NCI-H345 treated with DMSO at 0.1 percent for 48 hours (cell line): ENCODE measurements at regions not wholly inside any gene's neighbourhood (a gene's known extent, or its start where the extent isn't known, plus 50 kb on each side); places are given as distances from the start of the nearest gene placed in this dataset.
"Not testable (repeated sequence)": the region's sequence is repeated elsewhere in the genome, so short reads cannot be mapped to it uniquely, and the experiment has no call there.

Experiments
- DNase-seq: peaks from one replicate; lab custom pipeline; 2025; ENCODE audit not compliant: unreplicated experiment; lab: John Stamatoyannopoulos, UW

DNA sequence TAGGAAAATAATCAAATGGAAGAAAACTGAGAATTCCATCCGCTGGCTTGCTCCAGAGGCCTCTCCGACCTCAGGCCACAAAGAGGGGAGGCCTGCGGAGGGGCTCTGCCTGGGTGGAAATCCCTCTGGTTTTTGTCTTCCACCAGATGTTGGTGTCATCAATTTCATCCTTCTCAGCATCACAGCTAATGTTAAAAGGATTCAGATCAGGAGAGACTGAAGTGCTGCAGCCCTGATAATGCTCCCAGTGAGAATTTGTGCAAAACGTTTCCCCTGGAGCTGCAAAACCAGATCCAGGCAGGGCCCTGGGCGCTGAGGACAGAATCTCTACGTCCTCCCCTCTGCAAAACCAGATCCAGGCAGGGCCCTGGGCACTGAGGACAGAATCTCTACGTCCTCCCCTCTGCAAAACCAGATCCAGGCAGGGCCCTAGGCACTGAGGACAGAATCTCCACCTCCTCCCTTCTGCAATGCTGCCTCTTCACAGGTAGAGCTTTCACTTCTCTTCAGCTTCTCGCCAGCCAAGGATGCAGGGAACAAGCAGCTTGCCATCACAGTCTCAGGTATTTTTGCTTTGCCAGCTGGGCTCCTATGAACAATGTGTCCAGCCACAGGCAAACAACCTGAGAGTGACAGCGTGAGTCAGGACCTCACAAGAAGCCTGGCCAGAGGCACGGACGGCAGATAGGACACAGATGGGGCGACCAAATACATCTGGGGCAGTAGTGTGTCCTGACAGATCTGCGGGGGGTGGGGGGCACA lies 81.2 kb downstream of the TMEM18 start:
- DNase-seq = no peak

- no peak for DNase-seq
These were observed 81.9 kb downstream of the TMEM18 start for GRCh38 chr2:595141-595815.

DNA sequence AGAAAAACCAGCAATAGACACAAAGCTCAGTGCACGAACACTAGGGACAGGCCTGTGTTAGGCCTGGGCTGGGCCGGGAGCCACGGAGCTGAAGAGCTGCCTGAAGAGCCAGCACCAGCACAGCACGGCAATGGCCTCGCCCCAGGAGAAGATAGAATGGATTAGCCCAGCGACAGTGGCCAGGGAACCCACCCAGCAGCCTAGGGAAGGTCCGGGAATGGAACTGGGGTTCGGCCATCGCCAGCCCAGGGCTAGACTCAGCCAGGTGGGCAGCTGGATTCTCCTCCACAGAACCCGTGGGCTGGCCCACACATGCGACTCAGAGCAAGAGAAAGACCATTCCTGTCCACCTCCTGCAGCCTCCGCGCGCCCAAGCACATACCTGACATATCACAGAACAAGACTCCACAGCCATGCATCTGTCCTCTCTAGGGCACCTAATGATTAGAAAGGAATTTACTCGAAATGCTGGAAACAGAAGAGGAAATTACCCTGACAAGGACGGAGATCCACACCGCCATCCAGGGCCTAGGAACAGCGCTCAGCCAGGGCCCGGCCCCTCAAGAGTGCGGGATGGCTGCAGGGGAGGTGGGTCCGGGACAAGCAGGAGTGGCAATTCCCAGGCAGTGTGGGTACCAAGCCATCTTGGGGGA lies 82.8 kb downstream of the TMEM18 start:
- no peak for DNase-seq

DNA sequence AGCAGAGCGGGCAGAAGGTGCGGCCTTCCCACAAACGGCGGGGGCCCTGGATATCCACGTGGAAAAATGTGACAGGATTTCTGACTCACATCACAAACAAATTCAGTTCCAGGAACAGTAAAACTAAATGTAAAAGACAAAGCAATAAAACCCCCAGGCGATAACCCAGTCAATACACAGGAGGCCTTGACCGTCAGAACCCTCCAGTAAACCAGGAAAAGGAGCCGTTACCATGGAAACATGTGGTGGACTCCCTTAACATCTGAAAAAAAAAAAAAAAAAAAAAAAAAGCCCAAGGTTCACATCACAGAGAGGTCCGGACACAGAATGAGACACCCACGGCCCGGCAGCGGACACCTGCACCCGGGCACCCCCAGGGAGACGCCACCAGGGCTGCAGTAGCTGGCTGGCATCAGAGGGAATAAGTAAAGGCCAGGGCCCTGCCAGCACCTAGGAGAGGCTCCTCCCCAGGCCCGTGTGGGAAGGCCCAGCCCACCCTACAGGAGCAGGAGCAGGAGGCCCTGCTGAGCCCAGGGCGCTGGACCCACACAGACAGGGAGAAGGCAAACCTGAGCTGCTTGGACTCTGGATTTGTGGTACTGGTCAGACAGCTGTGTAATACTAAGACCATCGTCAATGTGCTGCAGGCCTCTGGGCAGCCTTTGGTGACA lies 83.7 kb downstream of the TMEM18 start:
- DNase-seq = no peak

DNA sequence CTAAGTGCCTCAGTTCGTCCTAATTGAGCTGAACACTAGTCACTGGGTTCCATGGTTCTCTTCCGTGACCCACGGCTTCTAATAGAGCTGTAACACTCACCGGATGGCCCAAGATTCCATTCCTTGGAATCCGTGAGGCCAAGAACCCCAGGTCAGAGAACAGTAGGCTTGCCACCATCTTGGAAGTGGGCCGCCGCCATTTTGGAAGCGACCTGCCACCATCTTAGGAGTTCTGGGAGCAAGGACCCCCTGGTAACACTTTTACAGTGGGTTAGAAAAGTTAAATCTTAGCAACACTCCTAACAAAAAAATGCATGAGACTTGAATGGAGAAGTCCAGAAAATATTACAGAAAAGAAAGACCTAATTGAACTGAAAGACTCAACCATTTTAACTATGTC lies 84.5 kb downstream of the TMEM18 start:
- no peak for DNase-seq

DNA sequence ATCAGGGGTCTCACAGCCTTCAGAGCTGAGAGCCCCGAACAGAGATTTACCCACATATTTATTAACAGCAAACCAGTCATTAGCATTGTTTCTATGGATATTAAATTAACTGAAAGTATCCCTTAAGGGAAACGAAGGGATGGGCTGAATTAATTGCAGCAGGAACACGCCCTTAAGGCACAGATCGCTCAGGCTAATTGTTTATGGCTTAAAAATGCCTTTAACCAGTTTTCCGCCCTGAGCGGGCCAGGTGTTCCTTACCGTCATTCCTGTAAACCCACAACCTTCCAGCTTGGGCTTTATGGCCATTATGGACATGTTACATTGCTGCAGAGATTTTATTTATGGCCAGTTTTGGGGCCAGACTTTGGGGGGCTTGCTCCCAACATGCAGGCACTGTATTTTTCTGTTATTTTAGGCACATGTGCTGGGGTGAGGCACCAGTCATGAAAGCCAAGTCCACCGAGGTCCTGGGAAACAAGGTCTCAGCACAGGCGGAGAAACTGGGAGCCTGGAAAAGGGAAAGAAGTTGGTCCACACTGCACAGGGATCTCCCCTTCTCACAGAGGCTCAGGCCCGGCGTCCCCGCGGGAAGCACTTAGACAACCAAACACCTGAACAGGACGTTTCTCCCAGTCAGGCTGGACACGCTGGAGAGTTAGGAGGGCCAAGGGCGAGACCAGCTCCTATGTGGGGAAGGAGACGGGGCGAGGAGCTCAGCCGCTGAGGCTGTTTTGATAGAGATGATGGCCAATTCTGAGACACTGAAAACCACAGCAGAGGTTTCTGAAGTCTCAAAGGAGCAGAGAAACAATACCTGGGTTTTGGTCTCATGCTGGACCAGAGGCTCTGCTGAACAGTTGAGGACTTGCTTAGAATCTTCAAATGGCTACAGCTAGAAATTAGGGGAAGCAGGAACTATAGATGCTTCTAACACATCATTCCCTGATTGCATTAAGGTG lies 86.7 kb downstream of the TMEM18 start:
- DNase-seq = no peak

- DNase-seq = no peak
These were observed 87.7 kb downstream of the TMEM18 start for GRCh38 chr2:589281-590130.

GRCh38 chr2:588074-588645 lies 89.0 kb downstream of the TMEM18 start:
- DNase-seq = no peak

DNA sequence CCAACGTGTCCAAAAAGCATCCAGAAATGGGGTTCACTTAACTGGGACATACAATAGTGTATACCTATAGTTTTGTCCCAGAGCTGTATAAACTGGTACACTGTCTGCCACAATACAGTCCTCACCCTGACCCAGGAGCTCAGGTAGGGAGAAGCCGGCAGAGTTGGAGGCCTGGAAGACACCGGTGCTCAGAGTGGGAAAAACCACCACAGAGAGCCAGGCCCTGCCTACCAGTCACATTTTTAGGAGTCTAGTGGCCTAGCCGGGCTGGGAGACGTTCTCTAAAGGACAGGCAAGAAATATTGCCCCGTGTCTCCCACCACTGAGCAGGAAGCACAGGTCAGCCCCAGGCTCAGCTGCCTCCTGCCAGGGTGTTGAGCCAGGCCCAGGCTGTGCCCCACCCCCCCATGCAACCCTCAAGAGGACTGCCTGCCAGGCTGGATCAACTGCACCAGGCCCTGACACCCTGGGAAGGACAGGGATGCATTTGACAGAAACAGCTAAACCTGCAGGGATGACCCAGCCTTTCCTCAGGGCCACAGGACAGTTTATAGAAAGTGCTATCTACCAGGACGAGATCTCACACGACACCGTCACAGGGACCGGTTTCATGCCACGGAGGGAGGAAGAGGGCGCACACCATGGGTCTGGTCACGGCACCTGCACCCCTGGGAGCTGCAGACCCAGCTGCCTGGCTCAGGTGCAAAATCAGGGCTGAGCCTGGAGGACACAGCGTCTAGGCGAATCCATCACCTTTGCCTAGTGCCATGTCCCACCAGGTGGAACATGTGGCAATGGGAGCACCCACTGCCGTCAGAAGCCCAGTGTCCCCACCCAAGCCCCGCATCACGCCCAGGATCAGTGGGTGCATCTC lies 89.9 kb downstream of the TMEM18 start:
- DNase-seq = no peak

DNA sequence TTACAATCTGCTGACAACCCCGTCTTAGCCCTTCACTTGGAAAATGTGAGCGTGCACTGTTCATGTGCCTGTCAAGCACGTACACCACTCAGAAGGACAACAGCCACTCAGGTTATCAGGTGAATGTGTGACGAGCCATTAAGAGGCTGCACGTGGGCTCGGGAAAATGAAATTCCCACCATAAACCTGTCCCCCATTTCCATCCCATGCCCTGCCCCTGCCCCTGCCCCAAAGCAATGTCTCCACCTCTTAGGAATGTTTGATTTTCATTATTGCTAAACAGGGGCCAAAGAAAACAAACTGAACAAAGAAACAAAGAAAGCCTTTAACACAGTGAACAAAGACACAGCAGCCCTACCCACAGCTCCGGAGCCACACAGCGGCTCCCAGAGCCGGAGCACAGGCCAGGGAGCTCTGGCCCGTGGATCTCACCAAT lies 90.5 kb downstream of the TMEM18 start:
- DNase-seq = no peak

GRCh38 chr2:584863-585823 lies 92.1 kb downstream of the TMEM18 start:
- no peak for DNase-seq

DNA sequence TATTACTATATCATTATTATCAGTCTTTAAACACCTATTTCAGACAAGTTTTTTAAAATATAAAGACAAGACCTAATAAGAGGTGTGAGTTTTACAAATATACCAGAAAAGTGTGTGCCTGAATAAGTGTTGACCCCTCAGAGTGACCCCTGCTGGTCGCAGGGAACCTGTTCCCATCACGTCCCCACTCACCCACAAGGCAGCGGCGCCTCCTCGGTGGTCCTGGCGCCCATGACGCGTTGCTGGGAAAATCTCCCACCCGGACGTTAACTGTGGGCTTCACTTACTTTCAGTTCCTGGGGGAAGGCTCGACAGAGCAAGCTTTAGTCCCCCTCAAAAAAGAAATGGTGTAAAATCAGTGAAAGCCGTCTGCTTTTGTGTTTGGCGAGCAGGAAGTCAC lies 93.5 kb downstream of the TMEM18 start:
- no peak for DNase-seq

GRCh38 chr2:582792-583528 lies 94.2 kb downstream of the TMEM18 start:
- DNase-seq = no peak

- not testable (repeated sequence) for DNase-seq
These were observed 94.9 kb downstream of the TMEM18 start for GRCh38 chr2:582289-582688.

GRCh38 chr2:579961-580360 lies 97.2 kb downstream of the TMEM18 start:
- no peak for DNase-seq

DNA sequence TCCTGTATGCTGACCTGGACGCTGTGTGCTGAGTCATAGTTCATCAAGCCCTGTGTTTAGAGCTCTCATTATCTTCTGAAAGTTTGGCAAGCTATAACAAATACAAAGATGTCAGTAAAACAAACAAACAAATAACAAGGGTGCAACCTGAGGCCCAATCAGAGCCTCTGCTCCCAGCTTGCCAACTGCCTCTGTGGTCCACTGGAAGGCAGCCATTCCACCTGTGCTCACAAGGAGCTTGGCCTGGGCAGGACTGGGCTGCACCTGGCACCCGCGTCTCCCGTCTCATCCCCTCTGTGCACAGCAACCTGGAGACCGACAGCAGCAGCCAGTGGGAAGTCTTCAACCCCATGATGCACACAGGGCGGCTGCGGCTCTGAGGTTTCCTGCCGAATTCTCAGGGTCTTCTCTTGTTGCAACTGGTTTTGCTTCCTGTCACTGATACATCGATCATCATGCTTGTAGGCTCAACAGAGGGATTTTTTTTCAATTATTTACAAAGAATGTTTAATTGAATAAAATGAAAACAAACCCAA lies 97.8 kb downstream of the TMEM18 start:
- DNase-seq = no peak
